HG03135 (cell line): ENCODE measurements at regions not wholly inside any gene's neighbourhood (a gene's known extent, or its start where the extent isn't known, plus 50 kb on each side); places are given as distances from the start of the nearest gene placed in this dataset.
"Not testable (repeated sequence)": the region's sequence is repeated elsewhere in the genome, so short reads cannot be mapped to it uniquely, and the experiment has no call there.

Experiments used
- ATAC-seq: cut with Tn5 transposase; IDR thresholded peaks from one replicate; pipeline ENCODE4 v1.9.1; 2021; ENCODE audit warnings: mild to moderate bottlenecking, moderate library complexity; ENCODE audit not compliant: unreplicated experiment

DNA sequence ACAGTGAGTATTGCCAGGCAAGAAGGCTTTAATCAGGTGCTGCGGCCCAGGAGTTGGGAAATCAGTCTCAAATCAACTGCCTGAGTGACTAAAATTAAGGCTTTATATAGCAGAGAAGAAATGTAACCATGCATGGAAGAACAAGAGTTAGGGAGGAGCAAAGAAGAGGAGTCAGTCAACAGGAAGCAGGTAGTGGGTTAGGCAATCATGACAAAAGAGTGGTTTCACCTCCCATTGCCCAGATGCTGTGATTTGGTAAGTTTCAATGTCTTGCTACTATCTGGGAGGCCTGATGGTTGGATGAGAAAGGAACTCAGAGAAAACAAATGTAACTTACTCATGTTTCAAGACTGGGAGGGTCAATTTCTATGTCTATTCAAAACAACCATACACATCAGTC lies 998.3 kb downstream of the GATA3 start:
- ATAC-seq: no peak

DNA sequence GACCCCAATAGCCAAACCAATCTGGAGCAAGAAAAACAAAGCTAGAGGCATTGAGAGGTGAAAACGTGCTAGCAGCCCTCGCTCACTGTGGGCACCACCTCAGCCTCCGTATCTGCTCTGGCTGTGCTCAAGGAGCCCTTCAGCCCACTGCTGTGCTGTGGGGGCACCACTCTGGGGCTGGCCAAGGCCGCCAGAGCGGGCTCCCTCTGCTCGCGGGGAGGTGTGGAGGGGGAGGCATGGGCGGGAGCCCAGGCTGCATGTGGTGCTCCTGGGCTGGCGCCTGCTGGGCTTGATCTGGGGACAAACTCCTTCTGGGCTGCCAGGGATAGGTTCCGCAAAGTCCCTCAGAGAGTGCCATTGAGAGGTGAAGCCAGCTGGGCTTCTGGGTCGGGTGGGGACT lies 1002.0 kb downstream of the GATA3 start:
- ATAC-seq: no peak

DNA sequence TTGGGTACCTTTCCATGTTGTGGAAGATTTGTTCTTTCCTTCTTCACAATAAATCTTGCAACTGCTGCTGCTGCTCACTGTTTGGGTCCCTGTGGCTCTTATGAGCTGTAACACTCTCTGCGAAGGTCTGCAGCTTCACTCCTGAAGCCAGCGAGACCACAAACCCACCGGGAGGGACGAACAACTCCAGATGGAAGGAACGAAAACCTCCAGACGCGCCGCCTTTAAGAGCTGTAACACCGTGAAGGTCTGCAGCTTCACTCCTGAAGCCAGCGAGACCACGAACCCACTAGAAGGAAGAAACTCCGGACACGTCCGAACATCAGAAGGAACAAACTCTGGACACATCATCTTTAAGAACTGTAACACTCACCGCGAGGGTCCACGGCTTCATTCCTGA lies 1002.8 kb downstream of the GATA3 start:
- ATAC-seq: not testable (repeated sequence)

DNA sequence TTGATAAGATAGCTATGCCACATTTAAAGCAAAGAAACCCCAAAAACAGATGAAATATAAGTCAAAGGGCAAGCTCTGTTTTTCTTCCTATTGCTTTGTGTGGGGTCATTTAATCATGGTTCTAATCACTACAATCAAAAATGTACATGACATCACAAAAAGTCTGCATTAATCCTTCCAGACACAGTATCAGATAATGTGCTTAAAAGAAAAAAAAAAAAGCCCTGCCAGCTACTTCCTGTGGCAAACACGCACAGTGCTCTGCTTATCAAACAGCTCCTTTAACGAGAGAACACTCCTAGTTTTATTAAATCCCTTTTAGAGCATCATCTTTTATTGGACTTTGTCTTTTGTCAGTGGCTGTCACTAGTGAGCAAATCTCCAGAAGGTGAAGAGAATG lies 1005.8 kb downstream of the GATA3 start:
- ATAC-seq: no peak

DNA sequence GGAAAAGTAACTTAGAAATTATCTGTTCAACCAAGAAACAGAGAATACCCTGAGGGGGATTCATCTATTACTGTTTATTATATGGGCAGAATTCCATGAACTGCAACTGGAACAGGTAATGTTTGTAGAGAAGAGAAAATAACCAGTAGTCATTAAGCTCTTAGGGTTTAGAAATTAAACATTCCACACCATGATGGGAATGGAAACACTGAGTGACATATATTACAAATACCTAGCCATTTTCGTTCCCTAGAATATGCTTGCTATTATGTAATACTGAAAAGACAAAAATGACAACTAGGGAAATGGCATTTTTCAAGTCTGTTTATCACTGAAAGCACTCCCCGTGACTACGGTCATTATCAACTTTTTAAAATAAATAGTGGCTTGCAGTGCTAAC lies 1007.4 kb downstream of the GATA3 start:
- no peak for ATAC-seq

DNA sequence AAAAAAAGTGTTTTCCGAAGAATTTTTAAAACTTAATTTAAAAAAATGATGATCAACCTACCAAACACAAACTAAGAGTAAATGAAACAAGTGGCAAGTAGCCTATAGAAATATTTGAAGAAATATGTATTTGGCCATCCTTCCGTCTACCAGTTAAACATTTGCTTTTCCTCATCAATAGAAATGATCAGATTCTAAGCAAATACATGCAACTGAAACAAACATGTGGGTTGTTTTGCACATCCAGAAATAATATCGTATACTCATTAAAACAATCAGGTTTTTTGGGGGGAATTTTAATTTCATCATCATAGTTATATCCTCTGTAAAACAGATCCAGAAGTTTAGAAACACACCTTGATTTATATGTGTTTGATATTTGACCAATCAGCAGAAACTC lies 1011.7 kb downstream of the GATA3 start:
- no peak for ATAC-seq

DNA sequence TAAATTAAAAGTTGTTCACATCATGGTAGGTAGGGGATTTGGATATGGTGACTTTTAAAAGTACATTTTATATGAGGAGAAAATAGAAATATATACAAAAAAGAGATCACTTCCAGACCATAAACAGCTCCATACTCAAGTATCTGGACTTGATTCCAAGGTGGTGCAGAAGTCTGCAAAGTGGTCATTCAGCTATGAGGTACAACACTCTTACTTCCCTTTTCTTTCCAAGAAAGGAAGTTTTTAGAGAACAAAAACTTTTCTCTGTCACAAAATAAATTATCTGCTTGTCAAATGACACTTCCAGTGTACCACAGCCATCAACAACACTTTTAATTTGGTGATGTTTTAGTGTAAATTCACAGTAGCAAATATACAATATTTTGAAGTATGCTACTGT lies 1013.5 kb downstream of the GATA3 start:
- ATAC-seq: no peak

DNA sequence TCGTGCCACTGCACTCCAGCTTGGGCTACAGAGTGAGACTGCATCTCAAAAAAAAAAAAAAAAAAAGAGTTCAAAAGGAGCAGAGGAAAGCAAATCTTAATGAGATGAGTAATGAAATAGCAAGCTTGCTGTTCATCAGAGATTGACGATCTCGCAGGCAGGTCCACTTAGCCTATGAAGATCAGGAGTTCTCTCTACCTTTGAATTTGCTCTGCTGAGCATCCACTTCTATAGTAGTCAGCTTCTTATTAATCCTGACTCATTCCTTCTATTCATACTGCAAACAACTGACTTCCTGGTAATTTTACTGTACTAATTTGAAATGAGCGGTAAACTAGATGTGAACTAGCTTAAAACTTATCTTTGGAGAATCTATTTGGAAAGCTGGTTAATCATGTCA lies 1014.6 kb downstream of the GATA3 start:
- no peak for ATAC-seq

DNA sequence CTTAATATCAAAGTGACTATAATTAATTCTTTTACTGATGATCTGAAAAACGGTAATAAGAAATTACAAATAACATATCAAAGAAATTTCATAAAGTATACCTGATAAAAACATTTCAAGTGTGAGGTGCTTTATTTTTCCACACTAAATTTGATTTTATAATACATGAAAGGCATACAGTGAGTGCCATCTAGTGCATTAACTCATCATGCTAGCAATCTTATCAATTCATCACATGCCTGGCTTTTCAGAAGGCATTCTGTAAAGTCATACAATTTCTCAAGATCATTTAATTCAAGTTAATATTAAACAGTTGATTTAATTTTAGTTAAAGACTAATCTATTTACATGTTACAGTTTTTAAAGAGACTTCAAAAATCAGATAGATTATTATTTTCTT lies 1020.9 kb downstream of the GATA3 start:
- no peak for ATAC-seq

DNA sequence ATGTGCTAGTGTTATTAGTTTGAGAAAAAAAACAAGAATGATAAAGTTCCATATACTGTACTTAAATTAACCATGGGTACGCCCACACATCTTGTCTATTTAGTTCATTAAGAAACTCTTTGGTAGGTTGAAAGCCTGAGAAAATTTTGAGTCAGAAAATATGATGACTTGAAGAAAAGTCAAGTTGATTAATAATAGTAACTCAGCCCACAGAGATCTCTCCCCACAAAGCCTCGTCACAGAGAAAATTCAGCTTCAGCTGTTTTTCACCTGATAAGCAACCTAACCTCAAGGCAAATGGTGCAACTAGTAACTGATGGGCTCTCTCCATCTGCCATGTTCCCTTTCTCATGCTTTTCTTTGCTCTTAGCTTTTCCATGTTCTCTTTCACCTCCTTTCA lies 1021.6 kb downstream of the GATA3 start:
- no peak for ATAC-seq

DNA sequence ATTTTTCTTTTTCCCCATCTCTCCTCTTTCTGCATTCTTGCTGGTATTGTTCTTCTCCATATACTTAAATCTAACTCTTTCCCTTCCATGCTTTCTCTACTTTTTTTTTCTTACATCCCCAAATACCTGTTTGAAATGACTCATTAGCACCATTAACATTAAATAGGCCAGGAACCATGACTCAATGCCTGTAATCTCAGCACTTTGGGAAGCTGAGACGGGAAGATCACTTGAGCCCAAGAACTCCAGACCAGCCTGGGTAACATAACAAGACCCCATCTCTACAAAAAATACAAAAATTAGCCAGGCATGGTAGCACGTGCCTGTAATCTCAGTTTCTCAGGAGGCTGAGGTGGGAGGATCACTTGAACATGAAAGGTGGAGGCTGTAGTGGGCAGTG lies 1026.8 kb downstream of the GATA3 start:
- no peak for ATAC-seq

DNA sequence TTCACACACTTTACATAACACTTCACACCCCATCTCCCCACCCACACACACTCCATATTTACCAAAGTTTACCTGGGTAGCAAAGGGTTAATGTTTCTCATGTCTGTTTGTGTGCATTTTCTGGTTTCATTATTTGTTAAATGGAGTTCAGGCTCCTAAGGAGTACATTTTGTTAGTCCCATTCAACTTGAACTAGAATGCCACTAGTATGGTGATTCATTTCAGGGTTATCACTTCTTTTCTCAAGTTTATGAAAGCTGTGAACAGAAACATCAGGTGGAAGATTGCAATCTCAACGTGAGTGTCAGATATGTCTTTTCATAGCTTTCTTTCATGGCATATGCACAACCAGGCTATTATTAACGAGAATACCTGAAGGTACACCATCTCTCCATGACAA lies 1027.5 kb downstream of the GATA3 start:
- no peak for ATAC-seq

DNA sequence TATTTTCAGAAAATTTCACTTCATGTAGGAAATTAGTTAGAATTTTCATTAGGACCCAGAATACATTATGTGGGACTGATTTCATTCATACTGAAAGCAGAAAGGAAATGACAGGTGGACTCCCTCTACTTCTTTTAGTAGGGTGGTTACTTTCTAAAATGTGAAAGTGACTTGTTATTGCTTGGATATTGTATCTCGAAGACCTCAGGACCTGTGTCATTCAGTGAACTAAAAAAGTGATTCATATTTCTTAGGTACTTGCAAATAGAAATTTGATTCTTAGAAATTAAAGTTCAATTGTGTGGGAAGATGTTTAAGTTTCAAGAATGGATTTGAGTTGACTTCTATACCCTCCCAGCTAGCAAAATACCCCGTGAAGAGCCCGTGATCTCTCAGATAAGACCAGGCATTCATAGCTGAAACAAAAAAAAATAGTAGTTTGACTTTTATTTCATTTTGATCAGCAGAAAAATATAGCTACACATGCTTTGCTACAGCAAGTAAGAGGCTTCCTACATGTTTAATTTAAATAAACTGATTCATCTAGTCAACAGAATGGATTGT lies 1037.1 kb downstream of the GATA3 start:
- no peak for ATAC-seq

DNA sequence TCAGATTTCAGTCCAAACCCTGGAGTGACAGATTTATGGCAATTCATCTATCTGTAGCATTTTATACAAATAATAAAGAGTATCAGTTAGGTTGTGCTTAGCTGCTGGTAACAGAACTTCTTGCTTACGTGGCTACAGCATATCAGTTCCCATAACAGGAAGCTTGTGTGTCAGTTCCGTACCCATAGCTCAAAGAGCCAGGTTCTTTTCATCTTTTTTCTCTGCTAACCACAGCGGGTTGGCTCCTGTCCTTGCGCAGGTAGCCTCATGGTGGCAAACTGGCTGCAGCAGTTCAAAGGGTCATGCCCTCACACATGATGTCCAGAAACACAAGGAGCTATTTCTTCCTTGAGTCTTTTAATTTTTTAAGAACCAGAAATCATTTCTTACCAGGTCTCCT lies 1041.8 kb downstream of the GATA3 start:
- no peak for ATAC-seq

DNA sequence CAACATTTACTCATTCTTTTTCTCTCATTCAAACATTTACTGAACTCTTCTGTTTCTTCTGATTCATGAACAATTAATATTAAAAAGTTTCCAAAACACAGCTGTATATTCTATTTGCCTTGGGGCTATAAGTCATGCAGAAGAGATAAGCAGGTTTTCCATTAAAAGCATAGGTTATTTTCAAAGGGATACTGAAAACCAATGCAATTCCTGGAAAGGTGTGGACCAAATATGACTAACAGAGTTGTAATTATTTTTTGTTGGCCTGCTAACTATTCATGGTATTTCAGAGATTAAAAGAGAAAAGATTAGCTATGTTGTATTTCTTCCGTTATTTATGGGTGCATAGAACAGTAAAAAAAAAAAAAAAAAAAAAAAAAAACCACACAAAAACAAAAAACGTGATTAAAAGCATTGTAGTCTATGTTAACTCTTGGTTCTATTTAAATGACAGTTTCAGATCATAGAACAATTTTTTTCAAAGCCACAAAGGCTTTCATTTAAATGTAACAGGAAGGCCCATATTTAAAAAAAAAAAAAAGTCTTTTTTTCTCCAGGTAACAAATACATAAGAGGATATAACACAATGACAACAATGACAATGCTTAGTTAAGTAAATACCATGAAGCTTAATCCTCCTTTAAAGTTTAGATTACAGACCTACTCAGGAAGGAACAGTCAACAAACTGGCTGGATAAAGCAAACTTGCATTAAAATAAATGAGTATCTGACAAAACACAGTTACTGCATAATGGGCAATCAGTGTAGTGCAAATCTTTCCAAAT lies 1042.9 kb downstream of the GATA3 start:
- ATAC-seq: no peak

DNA sequence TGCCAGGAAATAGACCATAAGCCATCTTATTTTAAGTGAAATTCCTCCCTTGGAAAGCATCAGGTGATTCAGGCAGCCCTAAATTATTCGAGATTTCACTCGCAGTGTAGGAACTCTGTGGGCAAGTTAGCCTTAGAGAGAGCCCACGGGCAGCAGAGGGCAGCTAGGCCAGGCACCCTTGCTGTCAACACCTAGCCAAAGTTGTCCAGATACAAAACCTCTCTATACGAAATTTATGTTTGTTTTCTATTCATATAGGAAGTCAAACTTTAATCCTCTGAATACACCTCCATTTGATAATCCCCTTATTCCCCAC lies 1043.5 kb downstream of the GATA3 start:
- ATAC-seq: no peak

DNA sequence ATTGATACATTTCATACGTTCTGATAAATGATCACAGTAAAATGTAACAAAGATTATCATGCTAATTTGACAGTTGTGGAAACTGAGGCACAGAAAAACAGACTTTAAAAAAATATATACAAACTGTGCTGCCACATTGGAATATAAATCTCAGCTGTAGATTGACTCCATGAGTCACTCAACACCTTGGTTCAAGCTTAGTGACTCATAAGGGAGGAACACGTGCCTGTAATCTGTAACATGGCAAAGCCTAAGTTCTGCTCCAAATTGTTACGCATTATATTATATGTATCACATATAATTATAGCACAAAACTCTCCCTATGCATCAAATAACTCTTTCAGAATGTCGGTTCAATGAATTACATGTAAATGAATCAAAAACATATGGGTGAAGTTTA lies 1047.5 kb downstream of the GATA3 start:
- no peak for ATAC-seq

DNA sequence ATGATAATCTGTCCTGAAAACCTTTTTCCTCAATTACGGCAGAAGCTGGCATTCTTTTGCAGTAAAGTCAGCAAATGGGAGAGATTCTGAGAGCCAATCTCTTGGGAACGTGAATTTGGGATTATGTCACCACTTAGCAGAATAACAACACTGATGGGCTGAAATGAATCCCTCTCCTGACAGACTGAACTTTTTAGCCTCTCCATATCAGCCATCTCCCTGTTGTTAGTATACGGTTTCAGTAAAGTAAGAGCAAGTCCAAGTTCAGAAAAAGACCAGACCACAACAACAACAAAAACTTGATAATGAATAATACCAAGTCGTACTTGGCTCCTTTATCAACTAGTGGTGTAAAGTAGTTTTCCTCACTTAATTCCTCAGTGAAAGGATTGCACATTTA lies 1048.8 kb downstream of the GATA3 start:
- ATAC-seq: no peak

DNA sequence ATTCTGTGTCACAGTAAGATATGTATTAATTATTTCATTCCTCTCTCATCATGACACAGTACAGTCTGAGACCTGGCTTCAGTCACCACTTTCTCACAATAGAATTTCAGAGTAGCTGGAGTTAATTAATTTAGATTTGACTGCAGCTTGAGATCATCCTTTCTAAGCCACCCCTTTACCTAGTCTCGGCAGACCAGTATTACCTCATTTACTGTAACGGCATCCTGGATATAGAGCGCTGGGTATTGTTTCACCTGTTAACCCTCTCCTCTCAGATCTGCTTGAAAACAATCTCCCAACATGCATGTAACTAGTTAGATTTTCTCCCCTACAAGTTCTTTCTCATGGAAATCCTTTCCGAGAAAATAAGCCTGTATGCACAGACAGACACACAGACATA lies 1057.5 kb downstream of the GATA3 start:
- ATAC-seq: no peak

DNA sequence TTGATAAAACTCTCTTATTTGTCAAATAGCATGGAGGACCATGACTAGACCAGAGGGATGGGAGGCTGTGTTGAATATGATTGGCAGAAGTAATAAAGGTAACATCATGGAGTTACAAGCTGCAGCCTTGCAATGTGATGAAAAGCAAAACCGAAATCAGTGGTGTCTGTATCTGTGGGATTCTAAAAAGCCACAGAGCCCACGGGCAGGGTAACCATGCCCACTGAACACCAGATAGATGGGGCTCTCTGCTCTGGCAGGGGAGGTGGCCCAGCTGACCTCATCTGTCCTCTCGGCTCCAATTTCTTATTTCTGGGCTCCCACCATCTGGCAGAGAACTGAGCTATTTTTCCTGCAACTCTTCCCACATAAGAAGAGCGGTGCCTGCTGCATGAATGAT lies 1072.2 kb downstream of the GATA3 start:
- no peak for ATAC-seq

DNA sequence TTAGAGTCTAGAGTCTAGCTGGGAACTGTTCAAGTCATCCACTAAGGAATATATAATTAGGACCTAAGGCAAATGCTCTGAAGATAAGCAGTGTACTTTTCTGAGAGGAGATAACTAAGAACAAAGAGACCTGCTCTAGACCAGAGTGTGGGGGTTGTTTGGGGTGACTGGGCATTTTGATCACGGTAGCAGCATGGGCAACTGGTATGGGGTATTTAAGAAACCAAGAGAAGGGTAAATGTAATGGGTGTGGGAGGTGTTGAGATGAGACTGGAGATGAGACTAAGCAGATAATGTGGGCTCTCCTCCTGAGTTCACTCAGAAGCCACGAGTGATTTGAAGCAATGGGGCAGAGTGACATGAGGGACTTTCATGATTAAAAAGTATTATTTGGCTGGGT lies 1082.9 kb downstream of the GATA3 start:
- no peak for ATAC-seq

DNA sequence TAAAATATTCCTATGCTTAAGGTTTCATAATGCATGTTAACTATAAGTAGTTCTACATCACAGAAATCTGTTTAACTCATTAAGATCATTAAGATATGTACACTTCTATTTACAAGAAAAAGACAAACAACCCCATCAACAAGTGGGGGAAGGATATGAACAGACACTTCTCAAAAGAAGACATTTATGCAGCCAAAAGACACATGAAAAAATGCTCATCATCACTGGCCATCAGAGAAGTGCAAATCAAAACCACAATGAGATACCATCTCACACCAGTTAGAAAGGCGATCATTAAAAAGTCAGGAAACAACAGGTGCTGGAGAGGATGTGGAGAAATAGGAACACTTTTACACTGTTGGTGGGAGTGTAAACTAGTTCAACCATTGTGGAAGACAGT lies 1084.3 kb downstream of the GATA3 start:
- not testable (repeated sequence) for ATAC-seq

DNA sequence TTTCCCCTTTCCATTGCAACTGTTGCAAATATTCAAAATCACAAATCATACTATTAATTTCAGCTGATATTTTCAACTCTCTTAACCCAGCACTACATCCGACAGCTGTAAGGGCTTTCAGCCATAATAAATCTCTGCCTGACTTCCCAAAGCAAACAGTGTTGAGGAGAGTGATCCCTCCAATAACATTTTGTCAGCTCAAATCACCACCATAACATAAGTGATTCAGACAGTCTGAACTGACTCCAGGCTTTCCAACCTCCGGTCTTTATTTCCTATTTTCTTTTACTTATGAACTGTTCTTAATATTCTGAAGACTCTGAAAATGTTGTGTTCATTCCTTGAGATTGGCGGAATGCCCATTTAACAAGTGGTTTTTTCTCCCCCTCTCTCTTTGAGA lies 1085.9 kb downstream of the GATA3 start:
- no peak for ATAC-seq
